Activated CD8-positive, alpha-beta T cell treated with anti-CD3 and anti-CD28 coated beads, Interleukin-2, amount 10 ng/mL, durations not matched to agents 7 days and 5 days (primary cell): ENCODE measurements at regions not wholly inside any gene's neighbourhood (a gene's known extent, or its start where the extent isn't known, plus 50 kb on each side); places are given as distances from the start of the nearest gene placed in this dataset.
"Not testable (repeated sequence)": the region's sequence is repeated elsewhere in the genome, so short reads cannot be mapped to it uniquely, and the experiment has no call there.

ENCODE experiments used
- ATAC-seq: fragments of 150-1000 bp; cut with Tn5 transposase; one replicate; pipeline ENCODE4 v1.10.0; 2021; ENCODE audit warnings: moderate library complexity
- CTCF ChIA-PET: fragments of 350-600 bp; sonication (Branson Sonifier 250); formaldehyde crosslinking; loops from one replicate; lab custom pipeline; 2021; ENCODE audit warnings: antibody characterized with exemption; lab: Charles Lee
- POLR2A ChIA-PET: fragments of 350-600 bp; sonication (Branson Sonifier 250); formaldehyde crosslinking; loops from one replicate; lab custom pipeline; 2021; ENCODE audit warnings: antibody characterized with exemption; lab: Charles Lee
- DNase-seq: peaks from one replicate; pipeline ENCODE4 v3.0.0-alpha.2; 2020
- H3K27ac Mint-ChIP-seq: one replicate; pipeline ENCODE4 v1.8.0; 2021; ENCODE audit warnings: mild to moderate bottlenecking, mixed read lengths
- H3K27me3 Mint-ChIP-seq: one replicate; pipeline ENCODE4 v1.8.0; 2021; ENCODE audit warnings: low read depth, mixed read lengths
- H3K36me3 Mint-ChIP-seq: one replicate; pipeline ENCODE4 v1.8.0; 2021; ENCODE audit warnings: low read depth, mixed read lengths
- H3K4me1 Mint-ChIP-seq: one replicate; pipeline ENCODE4 v1.8.0; 2021; ENCODE audit warnings: low read depth, mixed read lengths
- H3K4me3 Mint-ChIP-seq: one replicate; pipeline ENCODE4 v1.8.0; 2021; ENCODE audit warnings: mild to moderate bottlenecking, mixed read lengths
- H3K9me3 Mint-ChIP-seq: one replicate; pipeline ENCODE4 v1.8.0; 2022; ENCODE audit warnings: mixed read lengths; ENCODE audit not compliant: insufficient read depth

- peaks cover 27% of the 10 kb centered on the region for H3K4me1 Mint-ChIP-seq
- no peak for DNase-seq
- no peaks in the 10 kb centered on the region for H3K36me3 Mint-ChIP-seq
- POLR2A ChIA-PET: no interaction called here
- H3K27ac Mint-ChIP-seq: no peak overlapping the region
- no peak overlapping the region for H3K4me3 Mint-ChIP-seq
- CTCF ChIA-PET: no interaction called here
- ATAC-seq: no peak
- no peaks in the 10 kb centered on the region for H3K9me3 Mint-ChIP-seq
- peaks cover 7% of the 10 kb centered on the region for H3K27me3 Mint-ChIP-seq
These were observed 264.6 kb downstream of the ADGRD1 start for GRCh38 chr12:131218026-131218922.

- ATAC-seq: no peak
- no peak for DNase-seq
- Mint-ChIP-seq H3K9me3 (no peaks in the 10 kb centered on the region), H3K36me3 (no peaks in the 10 kb centered on the region), H3K27ac (no peak overlapping the region), H3K4me3 (no peak overlapping the region), H3K27me3 (peaks cover 7% of the 10 kb centered on the region), H3K4me1 (peaks cover 27% of the 10 kb centered on the region)
- ChIA-PET POLR2A (no interaction called here), CTCF (no interaction called here)
These were observed 265.4 kb downstream of the ADGRD1 start for GRCh38 chr12:131218923-131219669.

GRCh38 chr12:131219670-131220330 is 266.1 kb downstream of the ADGRD1 start:
- ATAC-seq (no peak), DNase-seq (no peak)
- ChIA-PET POLR2A (no interaction called here), CTCF (no interaction called here)
- no peaks in the 10 kb centered on the region for H3K36me3 Mint-ChIP-seq
- H3K4me3 Mint-ChIP-seq: no peak overlapping the region
- H3K4me1 Mint-ChIP-seq: peaks cover 27% of the 10 kb centered on the region
- no peak overlapping the region for H3K27ac Mint-ChIP-seq
- no peaks in the 10 kb centered on the region for H3K9me3 Mint-ChIP-seq
- peaks cover 7% of the 10 kb centered on the region for H3K27me3 Mint-ChIP-seq

GRCh38 chr12:131220331-131220685 is 266.6 kb downstream of the ADGRD1 start:
- ATAC-seq: no peak
- no peak overlapping the region for H3K4me3 Mint-ChIP-seq
- H3K27ac Mint-ChIP-seq: no peak overlapping the region
- H3K4me1 Mint-ChIP-seq: peaks cover 27% of the 10 kb centered on the region
- no peaks in the 10 kb centered on the region for H3K9me3 Mint-ChIP-seq
- no peaks in the 10 kb centered on the region for H3K36me3 Mint-ChIP-seq
- H3K27me3 Mint-ChIP-seq: peaks cover 7% of the 10 kb centered on the region
- no peak for DNase-seq
- CTCF ChIA-PET: no interaction called here
- POLR2A ChIA-PET: no interaction called here

- no peaks in the 10 kb centered on the region for H3K9me3 Mint-ChIP-seq
These were observed 267.6 kb downstream of the ADGRD1 start for GRCh38 chr12:131221061-131221956.

GRCh38 chr12:131221957-131222328 is 268.2 kb downstream of the ADGRD1 start:
- H3K27ac Mint-ChIP-seq: no peak overlapping the region
- no peak for DNase-seq
- no peaks in the 10 kb centered on the region for H3K36me3 Mint-ChIP-seq
- ATAC-seq: no peak
- no peak overlapping the region for H3K4me3 Mint-ChIP-seq
- CTCF ChIA-PET: no interaction called here
- POLR2A ChIA-PET: no interaction called here
- H3K9me3 Mint-ChIP-seq: no peaks in the 10 kb centered on the region
- peaks cover 6% of the 10 kb centered on the region for H3K27me3 Mint-ChIP-seq
- peaks cover 24% of the 10 kb centered on the region for H3K4me1 Mint-ChIP-seq

More at GRCh38 chr12:131221061-131221956, 267.6 kb downstream of the ADGRD1 start:
- Mint-ChIP-seq H3K36me3 (no peaks in the 10 kb centered on the region), H3K4me1 (peaks cover 27% of the 10 kb centered on the region), H3K27me3 (peaks cover 7% of the 10 kb centered on the region), H3K27ac (no peak overlapping the region), H3K4me3 (no peak overlapping the region)
- DNase-seq (no peak), ATAC-seq (no peak)
- ChIA-PET CTCF (no interaction called here), POLR2A (no interaction called here)

GRCh38 chr12:131222329-131223139 is 268.8 kb downstream of the ADGRD1 start:
- peak; percentile 45 for DNase-seq

GRCh38 chr12:131223171-131223761 is 269.6 kb downstream of the ADGRD1 start:
- CTCF ChIA-PET: no interaction called here
- POLR2A ChIA-PET: no interaction called here
- no peak overlapping the region for H3K4me3 Mint-ChIP-seq
- H3K36me3 Mint-ChIP-seq: no peaks in the 10 kb centered on the region
- H3K9me3 Mint-ChIP-seq: no peaks in the 10 kb centered on the region
- ATAC-seq (no peak), DNase-seq (no peak)
- H3K4me1 Mint-ChIP-seq: peaks cover 19% of the 10 kb centered on the region
- no peak overlapping the region for H3K27ac Mint-ChIP-seq
- no peaks in the 10 kb centered on the region for H3K27me3 Mint-ChIP-seq

More at GRCh38 chr12:131222329-131223139, 268.8 kb downstream of the ADGRD1 start:
- Mint-ChIP-seq H3K27ac (no peak overlapping the region), H3K4me1 (peaks cover 19% of the 10 kb centered on the region), H3K9me3 (no peaks in the 10 kb centered on the region), H3K4me3 (no peak overlapping the region), H3K36me3 (no peaks in the 10 kb centered on the region), H3K27me3 (peaks cover under 1% of the 10 kb centered on the region)
- CTCF ChIA-PET: no interaction called here
- POLR2A ChIA-PET: no interaction called here
- peak; percentile 46 for ATAC-seq

GRCh38 chr12:131223791-131224225 is 270.1 kb downstream of the ADGRD1 start:
- ATAC-seq: no peak
- CTCF ChIA-PET: no interaction called here
- Mint-ChIP-seq H3K4me3 (no peak overlapping the region), H3K27me3 (peaks cover under 1% of the 10 kb centered on the region), H3K9me3 (no peaks in the 10 kb centered on the region), H3K36me3 (no peaks in the 10 kb centered on the region), H3K4me1 (peaks cover 17% of the 10 kb centered on the region), H3K27ac (no peak overlapping the region)
- POLR2A ChIA-PET: no interaction called here
- no peak for DNase-seq

- H3K27ac Mint-ChIP-seq, H3K27me3 Mint-ChIP-seq, H3K9me3 Mint-ChIP-seq, POLR2A ChIA-PET, H3K36me3 Mint-ChIP-seq, H3K4me3 Mint-ChIP-seq, CTCF ChIA-PET: not testable (repeated sequence)
- peak; percentile 61 for ATAC-seq
- H3K4me1 Mint-ChIP-seq: peaks cover 13% of the 10 kb centered on the region
- peak; percentile 27 for DNase-seq
These were observed 270.7 kb downstream of the ADGRD1 start for GRCh38 chr12:131224226-131225065.
